T-helper 22 cell (primary cell): ENCODE measurements at regions not wholly inside any gene's neighbourhood (a gene's known extent, or its start where the extent isn't known, plus 50 kb on each side); places are given as distances from the start of the nearest gene placed in this dataset.
"Not testable (repeated sequence)": the region's sequence is repeated elsewhere in the genome, so short reads cannot be mapped to it uniquely, and the experiment has no call there.

Experiments used
- DNase-seq: peaks from one replicate; pipeline ENCODE4 v3.0.0-alpha.2; 2020; ENCODE audit warnings: low read depth

GRCh38 chr17:73895157-73895556, 250.9 kb upstream of the SDK2 start:
- DNase-seq, result no peak

- no peak for DNase-seq
Observed at GRCh38 chr17:73896966-73897365, 252.7 kb upstream of the SDK2 start.

DNA sequence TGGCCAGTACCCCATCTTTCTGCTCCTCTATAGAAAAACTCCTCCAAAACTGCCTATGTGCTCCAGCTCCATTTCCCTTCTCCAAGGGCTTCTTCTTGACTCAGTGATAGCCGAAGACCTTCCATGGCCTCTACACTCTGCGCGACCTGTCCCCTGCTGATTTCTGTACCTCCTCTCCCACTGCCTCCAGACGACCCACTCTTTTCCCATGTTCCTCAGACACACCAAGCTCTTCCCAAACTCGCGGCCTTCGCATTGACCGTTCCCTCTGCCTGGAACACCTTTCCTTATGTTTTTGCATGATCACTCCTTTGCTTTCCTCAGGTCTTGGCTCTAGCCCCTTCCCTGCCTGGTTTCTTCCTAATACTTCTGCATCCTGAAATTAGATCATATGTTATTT, 255.6 kb upstream of the SDK2 start:
- no peak for DNase-seq

DNA sequence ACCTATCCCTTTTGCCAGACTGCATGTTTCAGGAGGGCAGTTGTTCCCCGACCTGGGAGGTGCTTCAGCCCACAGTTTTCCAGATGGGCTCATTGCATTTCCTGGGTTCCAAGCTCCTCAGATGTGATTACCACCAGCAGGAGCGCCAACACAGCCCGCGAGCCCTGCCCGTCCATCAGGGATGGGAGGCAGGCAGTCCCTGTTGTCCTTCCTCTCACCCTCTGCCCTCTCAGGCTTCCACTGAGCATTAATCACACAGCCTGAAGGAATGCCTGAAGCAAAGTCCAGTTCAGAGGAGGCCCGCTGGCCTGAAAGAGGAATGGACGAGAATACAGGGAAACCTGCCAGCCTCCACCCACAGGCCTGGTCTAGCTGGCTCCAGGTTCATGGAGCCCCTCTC, 256.3 kb upstream of the SDK2 start:
- DNase-seq, result no peak

GRCh38 chr17:73901249-73901648, 257.0 kb upstream of the SDK2 start:
- no peak for DNase-seq

DNA sequence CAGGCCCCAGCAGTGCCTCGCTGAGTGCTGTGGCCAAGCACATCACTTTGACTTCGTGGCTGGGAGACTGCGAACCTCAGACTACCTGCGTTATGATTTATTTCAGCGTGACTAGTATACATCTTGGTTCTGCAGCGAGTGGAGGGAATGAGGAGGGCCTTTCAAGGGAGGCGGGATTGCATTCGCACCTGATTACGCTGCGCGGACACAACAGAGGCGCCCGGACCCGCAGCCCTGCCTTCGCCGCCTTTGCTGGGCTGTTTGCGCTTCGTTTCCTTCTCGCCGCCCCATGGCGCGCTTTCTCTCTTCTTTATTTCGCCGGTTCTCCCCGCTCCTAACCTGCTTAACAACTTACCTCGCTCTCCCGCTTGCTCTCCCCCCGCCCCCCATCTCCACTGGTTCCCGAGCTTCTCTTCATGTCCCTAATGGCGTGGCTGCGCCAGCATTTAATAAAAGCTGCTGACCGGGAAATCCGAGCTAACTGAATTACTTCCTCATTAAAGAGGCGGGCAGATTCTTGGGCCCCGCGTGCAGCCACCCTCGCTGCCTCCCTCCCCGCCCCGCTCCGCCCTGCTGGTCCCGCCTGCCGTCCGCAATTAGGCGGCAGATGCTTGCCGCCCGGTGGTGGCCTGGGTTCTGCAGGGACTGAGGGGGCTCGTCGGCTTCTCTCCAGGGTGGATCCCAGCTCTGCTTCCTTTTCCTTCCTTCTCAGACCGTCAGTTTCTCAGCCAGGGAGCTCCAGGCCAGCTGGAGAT, 257.6 kb upstream of the SDK2 start:
- DNase-seq, result no peak

GRCh38 chr17:73902416-73903181, 258.4 kb upstream of the SDK2 start:
- no peak for DNase-seq

- no peak for DNase-seq
Observed at GRCh38 chr17:73906896-73907870, 262.9 kb upstream of the SDK2 start.

GRCh38 chr17:73909186-73909585, 264.9 kb upstream of the SDK2 start:
- DNase-seq, result no peak

DNA sequence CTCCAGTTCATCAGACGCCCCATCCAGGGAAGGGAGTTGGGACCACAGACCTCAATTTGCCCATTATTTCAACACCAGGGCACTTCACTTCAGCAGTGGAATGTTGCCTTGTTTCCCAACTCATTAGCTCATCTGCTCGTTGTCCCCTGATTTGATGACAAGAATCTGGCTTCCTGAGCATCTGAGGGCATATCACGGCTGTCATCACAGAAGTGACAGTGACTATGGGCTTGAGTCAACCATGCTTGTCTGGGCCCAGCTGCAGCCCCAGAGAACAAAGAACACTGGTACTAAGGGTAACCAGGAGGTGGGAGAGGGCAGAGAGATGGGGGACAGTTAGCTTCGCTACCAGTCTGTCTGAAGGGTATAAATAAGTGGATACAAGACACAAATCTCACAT, 266.0 kb upstream of the SDK2 start:
- no peak for DNase-seq

DNA sequence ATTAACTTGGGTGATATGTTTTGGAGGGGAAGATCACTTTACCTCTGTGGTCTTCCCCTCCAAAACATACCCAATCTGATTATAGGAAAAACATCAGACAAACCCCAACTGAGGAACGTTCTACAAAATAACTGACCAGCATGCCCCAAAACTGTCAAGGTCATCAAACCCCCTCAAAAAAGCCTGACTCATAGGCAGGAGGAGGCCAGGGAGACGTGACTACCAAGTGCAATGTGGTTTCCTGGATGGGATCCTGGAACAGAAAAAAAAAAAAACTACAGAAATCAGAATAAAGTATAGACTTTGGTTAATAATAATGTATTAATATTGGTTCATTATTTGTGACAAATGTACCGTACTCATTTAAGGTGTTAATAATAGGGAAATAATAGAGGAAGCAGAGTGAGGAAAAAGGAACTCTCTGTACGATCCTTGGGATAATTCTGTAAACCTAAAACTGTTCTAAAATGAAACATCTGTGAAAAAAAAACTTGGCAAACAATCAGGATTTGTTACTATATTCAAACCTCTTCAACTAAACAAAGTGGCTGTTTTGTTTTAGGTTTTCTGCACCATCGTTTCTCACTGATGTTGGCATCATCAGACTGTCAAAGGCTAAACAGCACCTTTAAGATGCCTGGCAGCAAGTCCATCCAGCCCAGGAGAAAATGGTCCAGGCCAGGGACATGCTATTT, 266.7 kb upstream of the SDK2 start:
- DNase-seq, result no peak

DNA sequence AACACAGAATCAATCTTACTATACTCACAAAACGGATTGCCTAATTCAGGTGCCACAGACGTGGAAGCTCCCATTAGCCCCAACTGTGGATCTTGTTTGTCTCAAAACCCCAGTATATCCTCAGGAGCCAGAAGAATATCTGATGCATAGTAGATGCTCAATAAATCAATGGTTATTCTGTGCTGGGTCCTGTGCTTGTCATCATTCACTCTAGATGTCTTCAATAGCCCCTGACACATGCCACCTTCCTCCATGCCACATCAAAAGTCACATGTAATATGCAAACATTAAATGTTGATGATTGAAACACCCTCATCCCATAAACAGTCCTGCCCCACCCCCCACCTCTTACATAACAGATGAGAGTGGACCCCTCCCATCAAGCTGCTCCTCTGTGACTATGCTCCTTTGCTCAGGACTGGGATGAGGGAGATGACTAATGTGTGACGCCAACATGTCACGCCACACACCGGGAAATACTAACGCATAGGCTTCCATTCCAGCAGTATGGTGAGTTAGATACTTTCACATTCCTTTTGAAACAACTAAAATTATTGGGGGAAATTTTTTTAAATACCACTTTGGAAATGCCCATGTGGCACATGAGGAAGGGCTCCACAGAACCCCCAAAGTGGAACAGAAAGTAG, 267.6 kb upstream of the SDK2 start:
- DNase-seq, result no peak

DNA sequence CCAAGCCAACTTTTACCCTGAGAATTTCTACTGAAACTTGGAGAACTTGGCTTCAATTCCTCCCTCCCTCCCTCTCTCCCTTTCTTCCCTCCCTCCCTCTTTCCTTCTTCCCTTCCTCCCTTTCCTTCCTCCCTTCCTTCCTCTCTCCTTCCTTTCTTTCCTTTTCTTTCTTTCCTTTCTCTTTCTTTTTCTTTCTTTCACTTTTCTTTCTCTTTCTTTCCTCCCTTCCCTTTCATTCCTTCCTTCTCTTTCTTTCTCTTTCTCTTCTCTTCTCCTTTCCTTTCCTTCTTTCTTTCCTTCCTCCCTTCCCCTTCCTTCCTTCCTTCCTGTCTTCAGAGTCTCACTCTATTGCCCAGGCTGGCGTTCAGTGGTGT, 268.1 kb upstream of the SDK2 start:
- DNase-seq, result no peak

- DNase-seq, result no peak
Observed at GRCh38 chr17:73914536-73915274, 270.5 kb upstream of the SDK2 start.

- DNase-seq, result not testable (repeated sequence)
Observed at GRCh38 chr17:73919033-73919432, 274.8 kb upstream of the SDK2 start.

- no peak for DNase-seq
Observed at GRCh38 chr17:73921306-73921705, 277.1 kb upstream of the SDK2 start.

GRCh38 chr17:73924114-73924908, 279.2 kb upstream of the RPL38 start:
- no peak for DNase-seq

DNA sequence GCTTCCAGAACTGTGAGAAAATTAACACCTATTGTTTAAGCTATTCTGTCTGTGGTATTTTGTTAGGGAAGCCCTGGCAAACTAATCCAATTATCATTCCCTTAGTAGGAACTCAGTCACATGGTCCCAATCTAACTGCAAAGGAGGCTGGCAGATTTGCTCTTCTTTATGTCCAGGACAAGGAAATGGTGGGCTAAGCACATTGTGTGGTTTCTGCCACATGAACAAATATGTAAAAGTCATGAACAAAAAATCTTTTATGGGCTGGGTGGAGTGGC, 278.6 kb upstream of the RPL38 start:
- DNase-seq, result no peak

DNA sequence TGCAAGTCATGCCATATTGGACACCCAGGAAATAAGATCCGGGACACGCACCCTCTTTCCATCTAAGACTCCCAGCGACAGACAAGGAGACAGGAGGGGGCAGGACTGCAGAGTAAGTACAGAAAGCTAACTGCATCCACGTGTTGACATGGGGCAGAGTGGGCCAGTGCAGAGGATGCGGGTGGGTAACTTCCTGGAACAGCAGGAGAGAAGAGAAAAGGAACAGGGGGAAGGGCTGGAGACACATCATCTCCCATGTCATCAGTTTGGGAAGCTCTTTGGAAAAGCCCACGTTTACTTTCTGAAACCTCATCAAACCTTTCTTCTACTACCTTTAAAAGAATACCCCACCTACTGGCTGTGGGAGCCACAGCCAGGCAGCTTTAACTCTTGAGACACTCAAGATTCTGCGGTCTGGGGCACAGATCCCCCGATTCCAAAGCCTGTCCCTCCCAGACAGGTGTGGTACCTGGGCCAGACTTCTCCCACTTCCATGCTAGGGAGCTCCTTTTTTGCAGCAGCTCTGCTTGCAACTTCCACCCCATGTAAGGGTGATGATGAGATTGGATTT, 273.5 kb upstream of the RPL38 start:
- DNase-seq, result no peak
